ENCODE measurements at regions not wholly inside any gene's neighbourhood (a gene's known extent, or its start where the extent isn't known, plus 50 kb on each side); places are given as distances from the start of the nearest gene placed in this dataset.

GRCh38 chr9:99537996-99538395, 283.7 kb upstream of the NR4A3 start:
- TF ChIP-seq POLR2A (IDR thresholded peaks at IDR 0.05; ENCODE audit: low read depth, low read length), result no peak
- no peak for TF ChIP-seq SPI1 (IDR thresholded peaks at IDR 0.05; ENCODE audit: low read depth, low read length)
- TF ChIP-seq POU2F2 (IDR thresholded peaks at IDR 0.05; ENCODE audit: low read depth, low read length), result no peak
- no peak for TF ChIP-seq POLR2AphosphoS5 (IDR thresholded peaks at IDR 0.05; ENCODE audit: low read depth, low read length)
- no peak for TF ChIP-seq TAF1 (IDR thresholded peaks at IDR 0.05; ENCODE audit: low read depth, low read length)
- no peak for TF ChIP-seq PAX5 (IDR thresholded peaks at IDR 0.05; ENCODE audit: insufficient read depth, low read length, severe bottlenecking)

Measured in GM12891 (cell line).